ENCODE measurements at regions not wholly inside any gene's neighbourhood (a gene's known extent, or its start where the extent isn't known, plus 50 kb on each side); places are given as distances from the start of the nearest gene placed in this dataset.

GRCh38 chr20:21936261-21936660 is 230.8 kb downstream of the PAX1 start:
- DNase-seq: no peak

GRCh38 chr20:21933526-21933925 is 228.1 kb downstream of the PAX1 start:
- no peak for DNase-seq

- no peak for DNase-seq
Observed at GRCh38 chr20:21921251-21921650, 215.8 kb downstream of the PAX1 start.

GRCh38 chr20:21920211-21920610 is 214.7 kb downstream of the PAX1 start:
- no peak for DNase-seq

- no peak for DNase-seq
Observed at GRCh38 chr20:21918398-21918797, 212.9 kb downstream of the PAX1 start.

GRCh38 chr20:21902391-21902790 is 196.9 kb downstream of the PAX1 start:
- DNase-seq: no peak

- DNase-seq: peak; percentile 8
Observed at GRCh38 chr20:21901470-21902275, 196.2 kb downstream of the PAX1 start.

- DNase-seq: no peak
Observed at GRCh38 chr20:21900431-21900830, 195.0 kb downstream of the PAX1 start.

GRCh38 chr20:21874921-21875320 is 169.5 kb downstream of the PAX1 start:
- DNase-seq: no peak

- DNase-seq: no peak
Observed at GRCh38 chr20:21874127-21874526, 168.7 kb downstream of the PAX1 start.

GRCh38 chr20:21873291-21873690 is 167.8 kb downstream of the PAX1 start:
- DNase-seq: no peak

- no peak for DNase-seq
Observed at GRCh38 chr20:21867811-21868210, 162.3 kb downstream of the PAX1 start.

GRCh38 chr20:21867353-21867752 is 161.9 kb downstream of the PAX1 start:
- no peak for DNase-seq

GRCh38 chr20:21862956-21863355 is 157.5 kb downstream of the PAX1 start:
- DNase-seq: no peak

GRCh38 chr20:21862259-21862946 is 156.9 kb downstream of the PAX1 start:
- no peak for DNase-seq

- no peak for DNase-seq
Observed at GRCh38 chr20:21840991-21841390, 135.5 kb downstream of the PAX1 start.

GRCh38 chr20:21839982-21840381 is 134.5 kb downstream of the PAX1 start:
- no peak for DNase-seq

- no peak for DNase-seq
Observed at GRCh38 chr20:21836346-21836745, 130.9 kb downstream of the PAX1 start.

GRCh38 chr20:21835042-21835441 is 129.6 kb downstream of the PAX1 start:
- DNase-seq: no peak

- DNase-seq: no peak
Observed at GRCh38 chr20:21832442-21833385, 127.2 kb downstream of the PAX1 start.

GRCh38 chr20:21826976-21827375 is 121.5 kb downstream of the PAX1 start:
- no peak for DNase-seq

GRCh38 chr20:21821358-21821757 is 115.9 kb downstream of the PAX1 start:
- no peak for DNase-seq

GRCh38 chr20:21820688-21821087 is 115.2 kb downstream of the PAX1 start:
- DNase-seq: no peak

Data from NCI-H2081 treated with DMSO at 0.1 percent for 48 hours (cell line).